ENCODE measurements at regions not wholly inside any gene's neighbourhood (a gene's known extent, or its start where the extent isn't known, plus 50 kb on each side); places are given as distances from the start of the nearest gene placed in this dataset.
"Not testable (repeated sequence)": the region's sequence is repeated elsewhere in the genome, so short reads cannot be mapped to it uniquely, and the experiment has no call there.

- no peak overlapping the region for H3K4me3 Mint-ChIP-seq
- H3K4me1 Mint-ChIP-seq (ENCODE audit: unreplicated experiment): no peaks in the 10 kb centered on the region
- H3K9me3 Mint-ChIP-seq: peaks cover 4% of the 10 kb centered on the region
- no peaks in the 10 kb centered on the region for H3K27me3 Mint-ChIP-seq
- TF ChIP-seq, protein P1, sequence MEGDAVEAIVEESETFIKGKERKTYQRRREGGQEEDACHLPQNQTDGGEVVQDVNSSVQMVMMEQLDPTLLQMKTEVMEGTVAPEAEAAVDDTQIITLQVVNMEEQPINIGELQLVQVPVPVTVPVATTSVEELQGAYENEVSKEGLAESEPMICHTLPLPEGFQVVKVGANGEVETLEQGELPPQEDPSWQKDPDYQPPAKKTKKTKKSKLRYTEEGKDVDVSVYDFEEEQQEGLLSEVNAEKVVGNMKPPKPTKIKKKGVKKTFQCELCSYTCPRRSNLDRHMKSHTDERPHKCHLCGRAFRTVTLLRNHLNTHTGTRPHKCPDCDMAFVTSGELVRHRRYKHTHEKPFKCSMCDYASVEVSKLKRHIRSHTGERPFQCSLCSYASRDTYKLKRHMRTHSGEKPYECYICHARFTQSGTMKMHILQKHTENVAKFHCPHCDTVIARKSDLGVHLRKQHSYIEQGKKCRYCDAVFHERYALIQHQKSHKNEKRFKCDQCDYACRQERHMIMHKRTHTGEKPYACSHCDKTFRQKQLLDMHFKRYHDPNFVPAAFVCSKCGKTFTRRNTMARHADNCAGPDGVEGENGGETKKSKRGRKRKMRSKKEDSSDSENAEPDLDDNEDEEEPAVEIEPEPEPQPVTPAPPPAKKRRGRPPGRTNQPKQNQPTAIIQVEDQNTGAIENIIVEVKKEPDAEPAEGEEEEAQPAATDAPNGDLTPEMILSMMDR (conservative IDR thresholded peaks at IDR 0.05): no peak
- DNase-seq (ENCODE audit: extremely low spot score, unreplicated experiment): no peak
- no peak overlapping the region for H3K27ac Mint-ChIP-seq
- no peaks in the 10 kb centered on the region for H3K36me3 Mint-ChIP-seq
These were observed 247.4 kb downstream of the SYT10 start for GRCh38 chr12:33192226-33192625.

DNA sequence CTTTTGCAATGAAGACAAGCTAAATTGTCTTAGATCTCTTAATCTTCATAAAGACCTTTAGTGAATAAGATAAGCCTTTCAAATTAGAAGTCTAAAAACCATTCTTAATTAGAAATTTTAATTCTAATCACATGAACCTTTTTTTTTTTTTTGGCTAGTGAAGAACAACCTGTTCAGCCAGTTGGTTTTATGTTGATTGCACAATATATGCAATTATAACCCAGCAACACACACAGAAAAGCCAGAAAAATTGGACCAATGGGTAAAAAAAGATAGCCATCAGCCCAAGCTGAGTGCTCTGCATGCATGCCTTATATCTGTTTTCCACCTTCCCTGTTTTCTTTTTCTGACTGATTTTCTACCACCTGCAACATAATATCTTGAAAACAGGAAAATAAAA, 252.2 kb downstream of the SYT10 start:
- H3K27ac Mint-ChIP-seq: no peak overlapping the region
- peaks cover 3% of the 10 kb centered on the region for H3K27me3 Mint-ChIP-seq
- no peak overlapping the region for H3K4me3 Mint-ChIP-seq
- no peaks in the 10 kb centered on the region for H3K36me3 Mint-ChIP-seq
- peaks cover 4% of the 10 kb centered on the region for H3K9me3 Mint-ChIP-seq
- TF ChIP-seq, protein P1 (conservative IDR thresholded peaks at IDR 0.05): no peak
- no peaks in the 10 kb centered on the region for H3K4me1 Mint-ChIP-seq (ENCODE audit: unreplicated experiment)
- DNase-seq (ENCODE audit: extremely low spot score, unreplicated experiment): no peak

- no peak for DNase-seq (ENCODE audit: extremely low spot score, unreplicated experiment)
- H3K4me1 Mint-ChIP-seq (ENCODE audit: unreplicated experiment): no peaks in the 10 kb centered on the region
- no peak overlapping the region for H3K27ac Mint-ChIP-seq
- peaks cover 4% of the 10 kb centered on the region for H3K9me3 Mint-ChIP-seq
- no peak overlapping the region for H3K4me3 Mint-ChIP-seq
- TF ChIP-seq, protein P1 (conservative IDR thresholded peaks at IDR 0.05): no peak
- no peaks in the 10 kb centered on the region for H3K36me3 Mint-ChIP-seq
- H3K27me3 Mint-ChIP-seq: peaks cover 3% of the 10 kb centered on the region
These were observed 255.5 kb downstream of the SYT10 start for GRCh38 chr12:33184161-33184560.

- Mint-ChIP-seq H3K4me1 (ENCODE audit: unreplicated experiment) (no peaks in the 10 kb centered on the region), H3K27ac (no peak overlapping the region)
- TF ChIP-seq, protein P1 (conservative IDR thresholded peaks at IDR 0.05): no peak
These were observed 257.1 kb downstream of the SYT10 start for GRCh38 chr12:33182485-33182884.

DNA sequence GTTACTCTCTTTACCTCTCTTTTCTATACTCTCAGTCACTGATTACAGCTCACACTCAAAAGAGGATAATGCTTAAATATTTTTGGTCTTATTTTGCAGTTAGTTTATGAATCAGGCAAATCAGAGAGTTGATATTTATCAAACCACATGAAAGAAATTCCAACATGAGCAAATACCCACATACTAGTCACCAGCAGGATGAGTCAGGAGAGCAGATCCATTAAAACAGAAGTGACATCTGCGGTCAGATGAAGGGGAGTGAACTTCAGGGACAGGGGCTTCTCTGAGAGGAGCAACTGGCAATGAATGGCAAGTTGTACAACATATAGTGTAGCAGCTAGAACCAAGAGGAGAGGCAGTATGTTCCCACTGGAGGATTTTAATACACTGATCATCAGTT, 258.7 kb downstream of the SYT10 start:
- Mint-ChIP-seq H3K9me3 (peaks cover 4% of the 10 kb centered on the region), H3K36me3 (no peaks in the 10 kb centered on the region), H3K27ac (no peak overlapping the region), H3K4me1 (ENCODE audit: unreplicated experiment) (no peaks in the 10 kb centered on the region), H3K27me3 (peaks cover 3% of the 10 kb centered on the region), H3K4me3 (no peak overlapping the region)
- TF ChIP-seq, protein P1 (conservative IDR thresholded peaks at IDR 0.05): no peak
- DNase-seq (ENCODE audit: extremely low spot score, unreplicated experiment): no peak

More at GRCh38 chr12:33182485-33182884, 257.1 kb downstream of the SYT10 start:
- H3K27me3 Mint-ChIP-seq: peaks cover 3% of the 10 kb centered on the region
- DNase-seq (ENCODE audit: extremely low spot score, unreplicated experiment): no peak
- H3K4me3 Mint-ChIP-seq: no peak overlapping the region
- peaks cover 4% of the 10 kb centered on the region for H3K9me3 Mint-ChIP-seq
- no peaks in the 10 kb centered on the region for H3K36me3 Mint-ChIP-seq

GRCh38 chr12:33166260-33166659, 269.7 kb upstream of the PKP2 start:
- H3K4me1 Mint-ChIP-seq (ENCODE audit: unreplicated experiment); H3K27ac Mint-ChIP-seq; DNase-seq (ENCODE audit: extremely low spot score, unreplicated experiment); H3K9me3 Mint-ChIP-seq; H3K36me3 Mint-ChIP-seq; H3K4me3 Mint-ChIP-seq; H3K27me3 Mint-ChIP-seq: not testable (repeated sequence)

Measured in type B pancreatic cell (in vitro differentiated cells).